Fibroblast of skin of right biceps (primary cell): ENCODE measurements at regions not wholly inside any gene's neighbourhood (a gene's known extent, or its start where the extent isn't known, plus 50 kb on each side); places are given as distances from the start of the nearest gene placed in this dataset.

Experiments
- DNase-seq: peaks from one replicate; pipeline ENCODE4 v3.0.0-alpha.2; 2013

DNA sequence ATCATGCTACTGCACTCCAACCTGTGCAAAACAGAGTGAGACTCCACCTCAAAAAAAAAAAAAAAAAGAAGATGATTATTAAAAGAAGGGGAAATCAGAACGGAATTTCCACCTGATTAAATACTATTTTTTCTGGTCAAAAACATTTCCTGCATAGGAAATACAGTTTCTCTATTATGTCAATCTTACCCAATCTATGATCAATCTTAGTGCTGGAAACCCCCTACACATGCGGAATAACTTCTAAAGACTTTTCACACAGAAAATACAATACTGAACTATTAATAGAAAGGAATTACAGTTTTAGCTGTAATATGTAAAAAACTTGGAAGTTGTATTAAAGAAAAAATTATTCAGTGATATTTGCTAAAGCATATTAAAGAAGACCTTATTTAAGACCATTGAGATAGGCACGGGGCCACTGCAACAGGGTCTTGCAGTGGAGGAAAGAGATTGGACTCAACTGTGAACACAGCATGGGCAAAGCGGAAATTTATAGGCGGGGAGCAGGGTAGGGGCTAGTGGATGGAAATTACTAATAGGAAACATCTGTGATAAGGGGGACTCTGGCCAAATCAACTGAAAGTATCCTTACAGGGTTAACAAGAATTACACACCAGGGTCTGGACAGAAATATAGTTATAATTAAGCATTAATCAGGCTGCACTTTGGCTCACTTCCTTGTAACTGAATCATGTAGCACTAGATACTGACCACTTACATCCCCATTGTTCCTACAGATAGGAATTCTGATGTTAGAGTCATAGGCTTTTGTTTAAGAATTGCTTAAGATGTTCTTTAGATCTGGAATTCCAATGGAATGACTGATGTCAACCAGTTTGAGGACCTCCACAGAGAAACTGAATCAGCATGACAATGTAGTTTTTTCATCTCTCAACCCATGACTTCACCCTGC is 411.5 kb upstream of the DDI1 start:
- DNase-seq: peak; percentile 98

DNA sequence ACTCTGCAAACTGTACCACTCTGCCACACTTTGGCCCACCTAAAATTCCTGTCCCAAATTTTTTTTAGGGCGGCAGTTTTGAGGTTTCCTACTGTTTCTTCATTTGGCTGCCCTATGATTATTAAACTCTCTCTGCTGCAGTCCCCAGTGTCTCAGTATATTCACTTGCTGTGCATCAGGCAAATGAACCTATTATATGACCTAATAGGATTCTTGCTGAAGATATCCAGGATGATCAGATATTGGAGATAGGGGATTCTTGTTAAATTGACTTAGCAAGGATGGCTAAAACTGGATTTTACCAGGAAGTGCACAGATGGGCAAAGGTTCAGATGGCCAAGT is 410.8 kb upstream of the DDI1 start:
- no peak for DNase-seq

DNA sequence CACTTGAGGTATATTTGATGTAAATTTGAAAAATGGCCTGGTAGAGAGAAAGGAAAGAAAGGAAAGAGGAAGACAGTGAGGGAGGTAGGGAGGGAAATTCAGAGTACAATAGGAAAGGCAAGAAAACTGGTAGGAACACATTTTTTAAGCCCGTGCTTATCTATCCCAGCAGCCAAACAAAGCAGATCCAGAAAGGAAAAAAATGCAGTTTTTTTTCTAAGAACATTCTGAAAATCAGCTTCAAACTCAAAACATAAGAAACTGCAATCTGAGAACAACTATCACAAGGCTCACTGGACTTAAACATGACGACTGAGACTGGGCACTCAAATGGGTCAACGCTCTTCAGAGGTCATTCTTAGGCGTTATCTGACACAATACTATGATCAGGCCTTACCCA is 408.3 kb upstream of the DDI1 start:
- DNase-seq: no peak

DNA sequence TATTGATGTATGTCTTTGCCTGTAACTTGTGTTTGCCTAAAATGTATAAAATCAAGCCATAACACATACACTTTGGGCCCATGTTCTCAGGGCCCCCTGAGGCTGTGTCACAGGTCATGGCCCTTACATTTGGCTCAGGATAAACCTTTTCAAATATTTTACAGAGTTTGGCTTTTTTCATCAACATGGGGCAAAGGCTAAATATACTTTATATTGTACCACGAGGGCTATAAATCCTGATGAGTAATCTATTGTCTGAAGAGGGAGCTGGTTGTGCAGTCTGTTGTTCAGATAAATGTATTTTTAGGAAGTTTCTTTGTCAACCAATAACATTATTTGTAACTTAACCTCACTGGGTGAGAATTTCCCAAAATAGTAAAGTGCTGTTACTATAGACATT is 404.6 kb upstream of the DDI1 start:
- DNase-seq: peak; percentile 53

DNA sequence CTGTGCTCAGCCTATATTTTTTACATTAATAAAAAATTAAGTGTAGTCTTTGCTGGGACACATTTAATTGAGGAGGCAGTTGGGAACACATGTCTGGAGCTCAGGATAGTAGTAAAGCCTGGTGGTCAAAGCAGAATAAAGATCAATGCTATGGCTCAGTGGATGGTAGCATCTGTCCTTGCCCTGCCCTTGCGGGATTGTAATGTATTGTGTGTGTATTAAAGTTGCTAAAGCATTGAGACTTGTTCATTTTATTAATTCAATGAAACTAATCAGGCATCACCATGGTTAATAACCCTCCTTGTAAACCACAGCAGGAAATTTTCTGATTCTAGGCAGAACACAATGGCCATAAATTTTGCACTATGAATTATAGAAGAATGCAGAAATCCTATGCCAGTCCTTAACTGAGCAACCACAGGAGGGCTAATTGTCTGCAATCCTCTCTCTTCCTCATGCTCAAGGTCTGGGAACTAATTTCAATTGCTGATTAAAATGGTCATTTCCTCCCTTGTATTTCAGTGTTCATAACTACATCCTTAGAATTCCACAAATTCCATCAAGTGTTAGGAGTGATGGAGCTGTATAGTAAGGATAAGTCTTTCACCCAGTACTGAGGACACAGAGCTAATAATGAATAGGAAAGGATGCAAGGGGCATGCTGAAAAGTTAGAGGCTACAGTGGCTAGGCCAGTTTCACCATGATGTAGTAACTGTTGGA is 403.2 kb upstream of the DDI1 start:
- DNase-seq: peak; percentile 95

DNA sequence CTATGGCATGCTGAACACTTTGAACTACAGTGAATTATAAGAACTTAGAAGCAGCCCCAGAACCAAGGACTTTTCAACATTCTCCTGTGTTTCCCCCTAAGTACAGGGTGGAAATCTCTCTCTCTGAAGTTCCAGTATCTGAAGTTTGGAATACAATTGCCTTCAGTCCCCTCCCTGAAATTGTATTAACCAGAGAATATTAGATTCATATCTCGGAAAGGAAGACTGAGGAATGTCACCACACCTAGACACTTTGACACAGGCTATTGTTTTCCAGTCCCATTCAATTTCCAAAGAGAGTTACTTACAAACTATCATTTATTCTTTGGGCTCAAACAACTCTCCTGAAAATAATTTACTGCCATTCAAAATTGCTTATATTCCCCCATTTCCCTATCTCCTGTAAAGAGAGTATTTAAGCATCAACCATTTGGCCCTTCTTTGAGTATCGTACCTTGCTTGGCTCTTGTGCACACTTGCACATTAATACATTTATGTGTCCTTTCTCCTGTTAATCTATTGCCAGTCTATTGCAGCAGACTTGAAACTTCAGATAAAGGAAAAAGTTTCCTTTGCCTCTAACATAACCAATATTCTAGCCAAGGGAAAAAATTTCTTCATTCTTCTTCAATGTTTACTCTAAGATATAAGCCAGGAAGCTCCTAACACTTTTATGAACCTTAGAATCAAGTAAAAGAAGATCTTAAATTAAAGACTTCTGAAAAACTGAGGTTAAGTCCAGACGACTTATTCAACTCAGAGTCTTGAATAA is 402.4 kb upstream of the DDI1 start:
- no peak for DNase-seq

DNA sequence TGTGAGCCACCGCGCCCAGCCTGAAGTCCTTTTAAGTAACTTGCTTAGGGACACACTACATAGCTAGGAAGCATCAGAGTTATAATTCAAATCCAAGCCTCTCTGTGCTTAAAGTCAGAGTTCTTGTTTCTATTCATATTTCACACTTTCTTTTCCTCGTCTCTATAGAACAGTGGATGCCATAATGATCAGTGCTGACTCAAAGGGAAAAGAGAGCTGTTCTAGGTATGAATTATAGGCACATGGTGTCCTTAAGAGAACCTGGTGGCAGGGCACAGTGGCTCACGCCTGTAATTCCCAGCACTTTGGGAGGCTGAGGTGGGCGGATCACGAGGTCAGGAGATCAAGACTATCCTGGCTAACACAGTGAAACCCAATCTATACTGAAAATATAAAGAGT is 400.2 kb upstream of the DDI1 start:
- DNase-seq: no peak

DNA sequence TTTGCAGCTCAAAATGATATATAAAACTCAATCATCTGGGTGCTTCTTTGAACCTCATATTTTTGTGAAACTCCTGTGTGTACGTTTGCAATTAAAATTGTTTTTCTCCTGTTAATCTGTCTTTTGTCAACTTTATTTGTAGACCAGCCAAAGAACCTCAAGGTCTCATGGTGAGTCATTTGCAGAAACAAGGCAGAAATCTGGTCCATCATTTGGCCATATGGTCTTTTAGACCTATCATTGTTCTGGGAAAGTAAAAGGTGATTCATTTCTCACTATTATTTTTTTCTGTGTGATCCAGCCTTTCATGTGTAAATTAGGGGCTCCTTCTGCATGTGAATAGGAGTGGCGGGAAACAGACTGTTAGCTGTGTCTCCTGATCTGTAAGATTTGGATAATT is 399.1 kb upstream of the DDI1 start:
- DNase-seq: peak; percentile 67

DNA sequence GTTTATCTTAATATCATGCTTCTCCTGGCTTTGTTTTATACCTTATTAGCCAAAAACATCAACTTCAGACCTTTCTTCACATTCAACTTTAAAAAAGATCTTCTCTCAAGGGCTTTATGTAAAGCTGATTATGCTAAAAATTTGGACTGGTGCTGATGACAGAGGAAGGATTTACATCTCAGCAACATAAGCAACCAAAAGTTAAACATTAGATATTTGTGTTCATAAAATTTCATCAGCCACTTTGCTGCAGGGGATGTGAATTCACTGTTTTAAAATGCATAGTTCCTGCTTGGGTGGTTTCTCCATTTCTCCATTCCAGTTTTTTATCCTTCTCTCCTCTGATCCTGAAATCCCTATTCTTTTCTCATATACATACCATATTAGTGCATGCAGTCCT is 398.6 kb upstream of the DDI1 start:
- DNase-seq: no peak

DNA sequence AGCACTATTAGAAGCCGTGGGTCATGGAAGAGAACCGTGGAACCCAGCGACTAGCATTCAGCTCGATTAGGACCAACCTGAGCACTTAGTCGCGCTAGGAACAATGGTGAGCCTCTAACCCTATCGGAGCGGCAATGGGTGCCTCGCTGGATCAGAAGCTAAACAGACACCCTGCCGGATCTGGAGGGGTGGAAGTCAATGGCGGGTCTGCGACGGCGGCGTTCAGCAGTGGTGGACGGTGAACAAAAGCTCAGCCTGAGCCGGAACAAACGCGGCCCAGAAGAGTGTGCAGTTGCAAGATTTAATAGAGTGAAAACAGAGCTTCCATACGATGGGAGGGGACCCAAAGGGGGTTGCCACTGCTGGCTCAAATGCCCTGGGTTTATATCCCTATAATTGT is 391.8 kb upstream of the DDI1 start:
- DNase-seq: no peak

DNA sequence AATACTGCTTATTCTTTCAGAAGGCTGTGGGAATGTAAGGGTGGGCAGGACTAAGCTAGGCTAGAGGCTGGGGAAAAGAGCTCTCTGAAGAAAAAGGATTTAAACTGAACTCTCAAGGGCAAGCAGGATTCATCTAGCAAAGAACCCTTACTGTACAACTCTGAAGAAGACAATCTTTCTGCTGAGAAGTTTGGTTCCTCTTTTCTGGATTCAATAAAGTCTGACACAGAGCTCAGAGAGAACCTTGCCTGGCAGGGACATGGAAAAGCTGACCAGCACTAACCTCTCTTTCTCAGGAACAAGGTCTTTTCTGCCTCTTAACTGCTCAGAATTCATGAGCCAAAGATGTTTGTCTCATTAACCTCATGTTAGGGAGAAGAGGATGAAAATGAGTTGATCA is 388.4 kb upstream of the DDI1 start:
- DNase-seq: no peak

DNA sequence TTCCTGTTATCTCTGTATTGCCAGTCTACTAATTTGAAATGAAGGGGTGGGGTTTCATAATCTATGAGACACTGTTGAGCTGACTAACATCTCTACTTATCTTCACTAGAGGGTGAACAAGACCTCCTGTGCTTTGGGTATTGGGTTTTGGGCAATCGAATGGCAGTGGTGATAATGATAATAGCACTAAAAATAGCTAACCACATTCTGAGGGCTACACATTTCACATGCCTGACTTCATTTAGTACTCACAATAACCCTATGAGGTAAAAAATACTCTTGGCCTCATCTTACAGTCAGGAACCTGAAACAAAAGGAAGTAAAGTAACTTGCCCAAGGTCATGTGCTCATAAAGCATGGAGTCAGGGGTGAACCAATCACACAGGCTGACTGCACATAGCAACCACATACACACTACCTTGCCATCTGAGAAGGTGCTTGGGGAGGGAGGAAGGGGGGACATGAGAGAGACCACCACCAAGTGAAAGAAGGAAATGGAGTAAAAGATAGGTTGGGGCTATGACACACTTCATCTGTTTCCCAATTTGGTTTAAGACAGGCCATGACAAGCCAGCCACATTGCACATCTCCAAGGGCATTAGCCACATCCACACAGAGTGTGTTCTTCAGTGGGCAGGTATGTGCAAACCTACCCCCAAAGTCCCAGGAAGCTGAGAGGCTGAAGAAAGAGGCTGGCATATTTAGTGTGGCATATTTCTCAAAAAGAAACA is 387.6 kb upstream of the DDI1 start:
- DNase-seq: peak; percentile 83

DNA sequence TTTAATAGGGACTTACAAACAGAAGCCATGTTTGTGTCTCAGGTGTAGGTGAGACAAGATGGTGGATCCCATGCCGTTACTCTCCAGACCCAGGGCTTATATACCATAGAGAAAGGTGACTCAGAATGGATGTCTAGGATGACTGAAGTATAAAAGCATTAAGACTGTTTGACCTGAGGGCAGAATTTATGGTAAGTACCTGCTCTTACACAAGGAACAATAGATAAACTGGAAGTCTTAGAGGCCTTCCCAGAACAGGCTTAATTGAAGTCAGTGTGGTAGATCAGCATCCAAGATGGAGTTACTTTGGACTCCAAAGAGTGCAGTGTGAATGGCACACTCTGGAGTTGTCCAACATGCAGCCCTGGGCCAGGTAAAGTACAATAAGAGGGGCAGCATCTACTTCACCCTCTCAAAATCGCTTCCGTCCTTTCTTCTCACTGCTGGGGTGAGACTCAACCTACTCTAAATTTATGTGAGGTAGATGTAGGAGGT is 387.0 kb upstream of the DDI1 start:
- no peak for DNase-seq

DNA sequence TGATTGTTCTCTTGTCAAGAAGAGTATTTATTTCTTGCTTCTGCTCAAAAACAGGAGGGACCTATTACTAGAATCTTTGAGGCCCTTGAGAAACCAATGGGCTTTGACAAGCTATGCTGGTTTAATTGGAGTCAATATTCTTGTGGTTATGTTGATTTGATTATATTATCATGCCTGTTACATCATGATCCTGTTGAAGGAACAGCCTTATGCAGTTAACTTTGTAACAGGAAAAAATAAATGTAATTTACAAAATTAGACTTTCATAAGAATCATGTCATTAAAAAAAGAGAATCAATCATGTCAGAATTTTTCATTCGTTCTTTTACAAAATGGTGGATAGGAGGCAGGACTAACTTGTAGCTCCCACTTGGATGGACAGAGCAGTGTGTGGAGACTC is 386.1 kb upstream of the DDI1 start:
- DNase-seq: no peak

DNA sequence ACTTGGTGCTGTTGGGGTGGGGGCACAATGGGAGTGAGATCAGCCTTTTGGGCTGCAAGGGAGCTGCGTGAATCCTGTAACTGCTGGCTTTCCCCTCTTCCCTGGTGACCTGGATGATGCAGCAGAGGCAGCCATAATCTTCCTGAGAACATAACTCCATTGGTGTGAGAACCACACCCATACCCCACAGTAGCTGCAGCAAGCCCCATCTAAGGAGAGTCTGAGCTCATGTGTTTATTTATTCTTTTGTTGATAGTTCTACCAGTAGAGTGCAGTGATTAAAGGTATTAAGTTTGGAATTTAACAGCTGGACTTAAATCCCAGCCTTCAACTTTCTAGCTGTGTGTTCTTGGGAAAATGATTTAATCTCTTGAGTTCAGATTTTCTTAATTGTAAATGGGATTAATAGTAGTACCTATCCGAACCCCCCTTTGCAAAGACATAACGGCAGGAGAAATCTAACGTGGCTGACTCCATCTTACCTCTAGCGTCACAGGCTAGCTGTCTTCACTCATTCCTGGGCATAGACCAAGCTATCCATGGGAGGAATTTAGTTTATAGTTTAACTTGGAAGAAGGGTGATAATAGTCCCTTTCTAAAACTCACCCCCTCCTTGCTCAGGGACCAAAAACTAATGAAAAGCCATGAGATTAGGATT is 385.0 kb upstream of the DDI1 start:
- no peak for DNase-seq

DNA sequence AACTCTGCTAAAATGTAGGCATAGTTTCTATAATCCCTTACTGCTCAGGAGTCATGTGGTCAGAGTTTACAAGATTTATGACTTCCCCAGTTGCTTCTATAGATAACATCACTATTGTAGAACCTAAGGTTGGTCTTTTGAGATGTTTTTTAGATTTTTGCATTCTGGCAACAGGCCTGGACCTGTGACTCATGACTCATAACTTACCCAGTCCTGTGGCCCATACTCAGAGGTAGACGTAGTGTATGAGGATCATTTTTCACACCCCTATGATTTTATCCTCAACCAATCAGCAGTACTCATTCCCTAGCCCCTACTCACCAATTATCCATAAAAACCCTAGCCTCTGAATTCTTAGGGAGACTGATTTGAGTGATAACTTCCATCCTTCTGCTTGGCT is 384.4 kb upstream of the DDI1 start:
- DNase-seq: peak; percentile 92

DNA sequence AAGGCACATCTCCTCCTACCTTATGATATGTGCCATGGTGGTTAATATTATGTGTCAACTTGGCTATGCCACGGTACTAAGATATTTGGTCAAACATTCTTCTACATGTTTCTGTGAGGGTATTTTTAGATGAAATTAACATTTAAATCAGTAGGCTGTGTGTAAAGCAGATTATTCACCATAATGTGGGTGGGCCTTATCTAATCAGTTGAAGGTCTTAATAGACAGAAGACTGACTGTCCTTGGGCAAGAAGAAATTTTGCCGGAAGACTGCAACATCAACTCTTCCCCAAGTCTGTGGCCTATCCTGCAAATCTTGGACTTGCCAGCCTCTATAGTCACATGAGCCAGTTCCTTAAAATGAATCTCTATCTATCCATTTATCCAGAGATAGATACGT is 380.1 kb upstream of the DDI1 start:
- DNase-seq: no peak

DNA sequence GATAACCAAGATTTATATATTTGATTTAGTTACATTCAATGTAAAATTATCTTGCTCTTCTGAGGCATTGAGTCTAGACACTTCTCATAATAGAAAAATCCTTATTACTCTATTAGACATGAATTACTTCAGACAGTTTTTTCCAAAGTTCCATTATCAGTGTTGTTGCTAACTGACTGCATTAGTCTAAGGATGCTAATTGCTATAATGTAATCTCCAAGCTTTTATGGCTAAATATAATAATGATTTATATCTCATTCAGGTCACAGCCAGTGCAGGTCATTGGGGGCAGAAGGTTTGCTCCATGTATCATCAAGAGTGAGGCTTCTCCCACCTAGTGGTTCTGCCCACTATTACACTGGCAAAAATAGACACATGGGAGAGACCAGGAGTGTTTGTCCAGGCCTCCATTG is 377.2 kb upstream of the DDI1 start:
- DNase-seq: peak; percentile 31

DNA sequence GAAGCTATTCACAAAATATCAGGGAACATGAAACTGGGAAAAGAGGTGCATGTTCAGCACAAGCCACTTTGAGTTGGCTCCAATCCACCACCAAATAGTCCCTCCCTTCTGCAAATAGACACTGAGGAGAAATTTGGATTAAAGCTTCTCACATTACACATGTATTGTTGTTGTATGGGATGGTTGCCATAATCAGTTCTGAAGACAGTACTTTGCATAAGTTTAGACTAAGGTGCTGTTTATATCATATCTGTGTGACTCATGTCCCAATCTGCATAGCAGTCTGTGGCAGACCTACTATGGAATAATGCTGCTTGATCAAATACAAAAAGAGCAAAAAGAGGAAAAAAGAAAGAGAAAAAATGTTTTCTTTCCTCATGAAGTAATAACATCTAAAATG is 376.7 kb upstream of the DDI1 start:
- DNase-seq: peak; percentile 24

DNA sequence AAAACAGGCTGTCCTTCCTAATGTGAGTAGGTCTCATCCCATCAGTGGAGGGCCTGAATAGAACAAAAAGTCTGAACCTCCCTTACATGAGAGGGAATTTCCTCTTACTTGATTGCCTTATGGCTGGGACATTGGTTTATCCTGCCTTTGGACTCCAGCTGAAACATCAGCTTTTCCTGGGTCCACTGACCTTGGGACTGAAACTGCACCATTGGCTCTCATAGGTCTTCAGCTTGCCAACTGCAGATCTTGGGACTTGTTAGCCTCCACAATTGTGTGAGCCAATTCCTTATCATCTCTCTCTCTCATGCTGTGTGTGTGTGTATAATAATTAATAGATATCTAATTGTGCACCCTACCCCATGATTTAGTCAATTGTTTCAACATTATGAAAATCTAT is 375.3 kb upstream of the DDI1 start:
- DNase-seq: no peak

DNA sequence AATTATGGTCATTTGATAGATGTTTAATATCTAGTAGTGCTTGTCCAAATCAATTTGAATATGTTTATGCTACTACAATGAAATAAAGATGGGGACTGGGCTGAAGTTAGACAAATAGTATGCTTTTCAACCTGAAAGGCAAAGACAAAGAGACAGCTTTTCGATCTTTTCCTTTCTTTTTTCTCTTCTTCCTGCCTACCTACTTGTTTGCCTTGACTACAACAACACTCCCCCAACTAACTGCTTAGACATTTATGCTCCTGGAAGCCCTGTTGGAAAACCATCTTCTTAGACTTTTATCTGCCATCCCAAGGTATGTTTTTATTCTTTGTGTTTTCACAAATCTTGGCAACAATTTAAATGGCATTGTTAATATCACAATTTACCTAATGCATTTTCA is 374.4 kb upstream of the DDI1 start:
- no peak for DNase-seq

DNA sequence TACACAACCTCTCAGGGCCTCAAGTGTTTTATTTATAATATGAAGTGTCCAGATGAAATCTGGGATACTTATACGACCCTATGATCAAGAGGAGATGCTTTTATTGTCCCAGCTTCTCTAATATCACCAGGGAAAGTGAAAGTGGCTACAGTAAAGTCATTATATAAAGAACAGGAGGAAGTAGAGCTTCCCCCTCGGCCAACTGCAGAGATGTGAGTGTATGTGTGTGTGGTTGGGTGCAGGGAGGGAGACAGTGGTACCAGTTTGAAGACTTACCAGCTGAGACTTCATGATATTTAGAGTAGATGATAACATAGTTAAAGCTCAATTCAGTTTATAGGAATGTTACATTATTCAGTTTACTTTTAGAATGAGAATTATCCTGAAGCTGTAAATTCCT is 373.6 kb upstream of the DDI1 start:
- DNase-seq: no peak
